HEK293T (cell line): ENCODE measurements at regions not wholly inside any gene's neighbourhood (a gene's known extent, or its start where the extent isn't known, plus 50 kb on each side); places are given as distances from the start of the nearest gene placed in this dataset.

Experiments used
- ARNT ChIP-seq: fragments of 450-650 bp; IDR thresholded peaks from 2 replicates; pipeline ENCODE4 v1.6.1; 2017; ENCODE audit warnings: mild to moderate bottlenecking
- BHLHE40 ChIP-seq: fragments of 450-650 bp; IDR thresholded peaks from 2 replicates; pipeline ENCODE4 v1.6.1; 2016; ENCODE audit warnings: mild to moderate bottlenecking, moderate library complexity, borderline replicate concordance
- CTBP1 ChIP-seq: fragments of 450-650 bp; IDR thresholded peaks from 2 replicates; pipeline ENCODE4 v1.6.1; 2016; ENCODE audit warnings: borderline replicate concordance
- FOXA1 ChIP-seq: fragments of 450-650 bp; IDR thresholded peaks from 2 replicates; pipeline ENCODE4 v1.6.1; 2016; ENCODE audit warnings: mild to moderate bottlenecking
- SP1 ChIP-seq: fragments of 450-650 bp; IDR thresholded peaks from 2 replicates; pipeline ENCODE4 v1.6.1; 2017
- ZNF384 ChIP-seq: fragments of 450-650 bp; IDR thresholded peaks from 2 replicates; pipeline ENCODE4 v1.6.1; 2016
- TF ChIP-seq, protein P1 (sequence below): fragments of 450-650 bp; IDR thresholded peaks from 2 replicates; pipeline ENCODE4 v1.6.1; 2016

DNA sequence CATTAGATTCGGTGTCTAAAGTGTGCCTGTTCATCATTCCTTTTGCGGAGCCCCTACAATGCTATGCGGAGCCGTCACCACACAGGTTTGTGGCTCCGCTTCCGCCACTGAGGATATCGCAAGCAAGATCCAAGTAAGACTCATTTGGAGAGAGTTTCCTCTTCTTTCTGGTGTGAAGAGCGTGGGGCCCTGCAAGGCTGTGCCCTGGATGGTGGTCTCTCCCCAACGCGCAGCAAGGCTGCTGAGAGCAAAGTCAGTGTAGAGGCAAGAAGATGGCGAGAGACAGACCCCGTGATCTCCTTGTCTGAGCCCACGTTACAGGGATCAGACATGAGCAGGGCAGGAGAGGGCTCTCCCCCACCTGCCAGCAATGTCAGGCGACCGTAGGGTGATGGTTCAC is 96.3 kb upstream of the AFDN start:
- TF ChIP-seq CTBP1 (no peak), ARNT (no peak), SP1 (no peak), BHLHE40 (no peak), ZNF384 (no peak), FOXA1 (no peak)
- TF ChIP-seq, protein P1, sequence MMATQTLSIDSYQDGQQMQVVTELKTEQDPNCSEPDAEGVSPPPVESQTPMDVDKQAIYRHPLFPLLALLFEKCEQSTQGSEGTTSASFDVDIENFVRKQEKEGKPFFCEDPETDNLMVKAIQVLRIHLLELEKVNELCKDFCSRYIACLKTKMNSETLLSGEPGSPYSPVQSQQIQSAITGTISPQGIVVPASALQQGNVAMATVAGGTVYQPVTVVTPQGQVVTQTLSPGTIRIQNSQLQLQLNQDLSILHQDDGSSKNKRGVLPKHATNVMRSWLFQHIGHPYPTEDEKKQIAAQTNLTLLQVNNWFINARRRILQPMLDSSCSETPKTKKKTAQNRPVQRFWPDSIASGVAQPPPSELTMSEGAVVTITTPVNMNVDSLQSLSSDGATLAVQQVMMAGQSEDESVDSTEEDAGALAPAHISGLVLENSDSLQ = no peak
